IMR-90 (cell line): ENCODE measurements at regions not wholly inside any gene's neighbourhood (a gene's known extent, or its start where the extent isn't known, plus 50 kb on each side); places are given as distances from the start of the nearest gene placed in this dataset.

ENCODE experiments used
- BHLHE40 ChIP-seq: fragments of 150-350 bp; IDR thresholded peaks from 2 replicates; pipeline ENCODE4 v1.6.1; 2016; ENCODE audit warnings: mild to moderate bottlenecking, low read depth, low read length
- CTCF ChIP-seq: conservative IDR thresholded peaks from 2 replicates; pipeline ENCODE4 v1.5.1; 2012; ENCODE audit warnings: mild to moderate bottlenecking, low read depth, low read length, improper control_type of control experiment
- MAFK ChIP-seq: IDR thresholded peaks from 2 replicates; pipeline ENCODE4 v1.6.1; 2012; ENCODE audit warnings: low read depth, low read length, improper control_type of control experiment
- NFE2L2 ChIP-seq: fragments of 150-350 bp; IDR thresholded peaks from 2 replicates; pipeline ENCODE4 v1.6.1; 2016; ENCODE audit warnings: low read depth, mild to moderate bottlenecking, low read length
- POLR2A ChIP-seq: IDR thresholded peaks from 2 replicates; pipeline ENCODE4 v1.6.1; 2012; ENCODE audit warnings: mild to moderate bottlenecking, low read depth, low read length
- SMC3 ChIP-seq: fragments of 150-350 bp; IDR thresholded peaks from 2 replicates; pipeline ENCODE4 v1.6.1; 2016; ENCODE audit warnings: low read depth, mild to moderate bottlenecking, antibody characterized with exemption, low read length, moderate library complexity
- USF2 ChIP-seq: fragments of 150-350 bp; IDR thresholded peaks from 2 replicates; pipeline ENCODE4 v1.6.1; 2017; ENCODE audit warnings: mild to moderate bottlenecking, antibody characterized with exemption, low read length, low read depth

GRCh38 chr1:38587766-38588165 is 271.8 kb downstream of the RRAGC start:
- TF ChIP-seq CTCF (no peak), NFE2L2 (no peak), USF2 (no peak), POLR2A (no peak), MAFK (no peak), BHLHE40 (no peak), SMC3 (no peak)
